ENCODE measurements at regions not wholly inside any gene's neighbourhood (a gene's known extent, or its start where the extent isn't known, plus 50 kb on each side); places are given as distances from the start of the nearest gene placed in this dataset.
"Not testable (repeated sequence)": the region's sequence is repeated elsewhere in the genome, so short reads cannot be mapped to it uniquely, and the experiment has no call there.

GRCh38 chr2:184270660-184271059 is 327.7 kb upstream of the ZNF804A start:
- no peak for DNase-seq

- DNase-seq = no peak
These were observed 326.3 kb upstream of the ZNF804A start for GRCh38 chr2:184272056-184272455.

GRCh38 chr2:184294831-184295230 is 303.5 kb upstream of the ZNF804A start:
- DNase-seq = no peak

- DNase-seq = no peak
These were observed 301.2 kb upstream of the ZNF804A start for GRCh38 chr2:184297085-184297484.

- DNase-seq = no peak
These were observed 295.8 kb upstream of the ZNF804A start for GRCh38 chr2:184302506-184302905.

GRCh38 chr2:184304006-184304405 is 294.3 kb upstream of the ZNF804A start:
- no peak for DNase-seq

GRCh38 chr2:184305105-184305504 is 293.2 kb upstream of the ZNF804A start:
- DNase-seq = no peak

- DNase-seq = no peak
These were observed 289.6 kb upstream of the ZNF804A start for GRCh38 chr2:184308706-184309105.

- DNase-seq = no peak
These were observed 285.4 kb upstream of the ZNF804A start for GRCh38 chr2:184312970-184313369.

GRCh38 chr2:184314829-184315228 is 283.5 kb upstream of the ZNF804A start:
- no peak for DNase-seq

- no peak for DNase-seq
These were observed 281.4 kb upstream of the ZNF804A start for GRCh38 chr2:184316921-184317320.

GRCh38 chr2:184322615-184323014 is 275.7 kb upstream of the ZNF804A start:
- DNase-seq = no peak

- DNase-seq = no peak
These were observed 272.3 kb upstream of the ZNF804A start for GRCh38 chr2:184326066-184326465.

- DNase-seq = not testable (repeated sequence)
These were observed 270.5 kb upstream of the ZNF804A start for GRCh38 chr2:184327805-184328204.

- DNase-seq = not testable (repeated sequence)
These were observed 267.8 kb upstream of the ZNF804A start for GRCh38 chr2:184330561-184330960.

GRCh38 chr2:184336688-184337087 is 261.6 kb upstream of the ZNF804A start:
- DNase-seq = no peak

GRCh38 chr2:184338771-184339170 is 259.6 kb upstream of the ZNF804A start:
- DNase-seq = no peak

- no peak for DNase-seq
These were observed 258.4 kb upstream of the ZNF804A start for GRCh38 chr2:184339966-184340365.

GRCh38 chr2:184346338-184346862 is 251.9 kb upstream of the ZNF804A start:
- DNase-seq = no peak

- no peak for DNase-seq
These were observed 247.2 kb upstream of the ZNF804A start for GRCh38 chr2:184351126-184351525.

- no peak for DNase-seq
These were observed 241.3 kb upstream of the ZNF804A start for GRCh38 chr2:184357033-184357432.

- DNase-seq = no peak
These were observed 238.9 kb upstream of the ZNF804A start for GRCh38 chr2:184359379-184359778.

- no peak for DNase-seq
These were observed 235.1 kb upstream of the ZNF804A start for GRCh38 chr2:184363213-184363612.

GRCh38 chr2:184367211-184367610 is 231.1 kb upstream of the ZNF804A start:
- no peak for DNase-seq

- DNase-seq = no peak
These were observed 229.0 kb upstream of the ZNF804A start for GRCh38 chr2:184369307-184369706.

- no peak for DNase-seq
These were observed 227.4 kb upstream of the ZNF804A start for GRCh38 chr2:184370954-184371353.
